ENCODE measurements at regions not wholly inside any gene's neighbourhood (a gene's known extent, or its start where the extent isn't known, plus 50 kb on each side); places are given as distances from the start of the nearest gene placed in this dataset.
"Not testable (repeated sequence)": the region's sequence is repeated elsewhere in the genome, so short reads cannot be mapped to it uniquely, and the experiment has no call there.

DNA sequence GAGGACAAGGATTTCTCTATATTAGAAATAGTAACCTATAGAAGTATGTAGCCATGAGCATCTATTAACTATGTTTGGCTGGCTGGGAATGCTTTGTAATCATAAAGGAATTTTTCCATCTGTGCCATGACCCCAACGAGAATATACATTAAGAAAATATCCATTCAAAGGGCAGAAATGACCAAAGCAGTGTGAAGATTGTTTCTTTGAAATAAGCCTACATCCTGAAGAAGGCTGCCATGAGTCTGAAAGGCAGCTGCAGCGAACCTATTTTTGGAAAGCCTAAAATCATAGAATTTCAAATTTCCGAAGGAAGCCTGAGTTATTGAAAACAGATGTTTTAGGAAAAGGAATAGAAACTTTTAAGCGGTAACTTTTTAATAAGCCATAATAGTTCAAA, 244.2 kb upstream of the FOXK1 start:
- no peak for DNase-seq (ENCODE audit: low spot score)

DNA sequence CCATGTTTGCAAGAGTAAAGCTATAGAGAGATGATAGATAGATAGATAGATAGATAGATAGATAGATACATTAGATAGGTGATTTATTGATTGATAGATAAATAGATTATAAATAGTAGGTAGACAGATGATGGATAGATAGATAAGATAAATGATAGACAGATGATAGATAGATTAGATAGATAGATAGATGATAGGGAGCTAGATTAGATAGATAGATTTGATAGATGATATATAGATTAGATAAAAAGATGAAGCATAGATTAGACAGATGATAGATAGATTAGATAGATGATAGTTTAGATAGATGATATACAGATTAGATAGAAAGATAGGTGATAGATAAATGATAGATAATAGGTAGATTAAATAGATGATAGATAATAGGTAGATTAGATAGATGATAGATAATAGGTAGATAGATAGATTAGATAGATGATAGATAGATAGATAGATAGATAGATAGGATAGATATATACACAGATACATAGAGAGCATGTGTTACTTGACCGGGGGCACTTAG, 243.3 kb upstream of the FOXK1 start:
- no peak for DNase-seq (ENCODE audit: low spot score)

DNA sequence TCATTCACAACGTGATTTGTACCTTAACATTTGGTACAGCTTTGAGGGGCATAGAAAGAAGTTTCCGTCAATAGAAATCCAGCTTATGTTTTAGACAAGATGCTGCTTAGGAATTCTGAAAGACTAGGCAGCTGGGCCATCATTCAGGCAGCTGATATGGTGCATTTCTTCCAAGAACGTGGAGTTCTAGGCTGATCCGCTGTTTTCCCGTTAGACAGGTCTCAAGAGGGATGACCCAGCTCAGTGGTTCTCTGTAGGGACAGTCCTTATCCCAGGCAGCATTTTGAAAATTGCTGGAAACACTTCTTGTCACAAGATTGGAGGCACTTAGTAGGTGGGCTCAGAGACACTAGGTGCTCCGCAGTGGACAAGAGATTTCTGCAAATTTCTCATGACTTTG, 242.7 kb upstream of the FOXK1 start:
- no peak for DNase-seq (ENCODE audit: low spot score)

DNA sequence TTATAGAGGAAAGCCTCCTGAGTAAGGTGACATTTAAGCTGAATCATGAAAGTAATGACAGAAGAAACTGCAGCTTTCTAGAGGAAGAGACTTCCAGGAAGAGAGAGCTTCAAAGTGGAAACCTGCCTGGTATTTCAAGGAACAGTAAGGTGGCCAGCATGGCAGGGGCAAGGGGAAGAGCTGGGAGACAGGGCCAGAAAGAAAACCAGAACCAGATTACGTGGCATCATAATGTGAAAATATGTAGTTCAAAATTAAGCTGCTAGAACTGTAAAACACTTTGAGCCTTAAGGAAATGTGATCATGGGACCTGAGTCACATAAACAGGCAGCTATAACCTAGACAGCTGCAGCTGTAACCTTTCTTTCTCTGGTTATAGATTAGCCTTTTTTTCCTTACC, 238.0 kb upstream of the FOXK1 start:
- DNase-seq (ENCODE audit: low spot score): no peak

DNA sequence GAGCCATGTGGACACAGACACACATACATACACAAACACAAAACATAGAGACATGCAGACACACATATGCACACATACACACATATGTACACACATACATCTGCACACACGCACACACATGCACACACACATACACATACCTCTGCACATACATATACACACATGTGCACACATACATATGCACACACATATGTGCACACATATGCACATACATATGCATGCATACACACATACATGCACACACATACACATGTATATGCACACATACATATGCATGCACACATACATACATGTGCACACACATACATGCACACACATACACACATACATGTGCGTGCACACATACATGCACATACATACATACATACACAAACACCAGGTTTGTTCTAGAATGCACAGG, 236.3 kb upstream of the FOXK1 start:
- no peak for DNase-seq (ENCODE audit: low spot score)

DNA sequence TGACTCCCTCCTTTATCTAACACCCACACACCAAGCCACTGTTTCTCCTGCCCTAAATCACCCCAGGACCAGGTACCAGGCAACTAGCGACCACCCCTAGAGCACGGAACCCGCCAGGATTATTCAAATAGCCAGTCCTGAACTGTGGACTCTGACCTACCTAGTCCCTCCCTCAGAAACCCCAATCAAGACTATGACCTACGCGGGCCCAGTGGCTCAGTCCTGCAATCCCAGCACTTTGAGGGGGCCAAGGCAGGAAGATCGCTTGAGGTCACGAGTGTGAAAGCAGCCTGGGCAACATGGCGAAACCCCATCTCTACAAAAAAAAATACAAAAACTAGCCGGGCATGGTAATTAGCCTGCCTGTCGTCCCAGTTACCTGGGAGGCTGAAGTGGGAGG, 232.8 kb upstream of the FOXK1 start:
- no peak for DNase-seq (ENCODE audit: low spot score)

DNA sequence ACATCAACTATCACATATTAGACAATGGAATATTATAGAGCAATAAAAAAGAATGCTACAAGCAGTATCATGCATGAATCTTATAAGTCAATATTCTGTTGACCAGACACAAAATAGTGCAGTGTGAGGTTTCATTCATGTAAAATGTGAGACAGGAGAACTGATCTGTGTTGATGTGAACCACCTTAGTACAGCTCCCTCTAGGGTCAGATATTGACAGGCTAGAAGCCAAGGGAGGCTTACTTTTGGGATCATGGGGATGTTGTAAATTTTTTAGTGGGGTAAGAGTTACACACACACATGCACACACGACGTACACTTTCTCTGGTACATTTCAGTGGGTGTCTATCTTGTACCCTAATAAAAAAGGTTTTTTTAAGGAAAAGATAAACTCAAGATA, 231.6 kb upstream of the FOXK1 start:
- no peak for DNase-seq (ENCODE audit: low spot score)

DNA sequence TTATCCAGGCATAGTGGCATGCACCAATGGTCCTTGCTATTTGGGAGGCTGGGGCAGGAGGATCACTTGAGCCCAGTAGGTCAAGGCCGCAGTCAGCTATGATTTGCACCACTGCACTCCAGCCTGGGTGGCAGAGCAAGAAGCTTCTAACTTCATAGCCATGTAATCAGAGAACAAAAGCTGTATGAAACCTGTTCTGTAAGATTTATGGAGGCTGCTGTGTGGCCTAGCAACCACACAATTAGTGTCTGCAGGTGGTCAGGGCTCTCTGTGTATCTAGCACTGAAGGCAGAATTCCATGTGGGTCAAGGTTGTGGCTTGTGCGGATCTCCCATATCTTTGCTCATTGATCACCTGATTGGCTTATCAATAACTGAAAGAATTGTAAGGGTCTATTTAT, 221.5 kb upstream of the FOXK1 start:
- no peak for DNase-seq (ENCODE audit: low spot score)

DNA sequence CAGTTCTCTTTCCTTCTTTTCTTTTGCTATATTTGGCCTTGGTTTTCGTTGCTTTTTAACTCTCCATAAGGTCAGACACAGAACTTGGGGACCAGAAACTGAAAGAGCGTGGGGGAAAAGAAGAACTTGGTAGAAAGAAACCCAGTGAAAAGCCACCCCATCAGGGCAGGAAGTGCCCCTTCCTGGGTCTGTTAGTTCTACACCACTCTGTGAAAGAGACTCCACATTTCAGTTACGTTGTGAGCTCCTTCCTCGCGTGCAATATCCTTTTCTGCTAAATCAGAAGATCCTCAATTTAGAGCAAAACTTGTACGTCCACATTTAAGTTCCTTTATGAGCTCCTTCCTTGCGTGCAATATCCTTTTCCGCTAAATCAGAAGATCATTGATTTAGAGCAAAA, 220.6 kb upstream of the FOXK1 start:
- no peak for DNase-seq (ENCODE audit: low spot score)

DNA sequence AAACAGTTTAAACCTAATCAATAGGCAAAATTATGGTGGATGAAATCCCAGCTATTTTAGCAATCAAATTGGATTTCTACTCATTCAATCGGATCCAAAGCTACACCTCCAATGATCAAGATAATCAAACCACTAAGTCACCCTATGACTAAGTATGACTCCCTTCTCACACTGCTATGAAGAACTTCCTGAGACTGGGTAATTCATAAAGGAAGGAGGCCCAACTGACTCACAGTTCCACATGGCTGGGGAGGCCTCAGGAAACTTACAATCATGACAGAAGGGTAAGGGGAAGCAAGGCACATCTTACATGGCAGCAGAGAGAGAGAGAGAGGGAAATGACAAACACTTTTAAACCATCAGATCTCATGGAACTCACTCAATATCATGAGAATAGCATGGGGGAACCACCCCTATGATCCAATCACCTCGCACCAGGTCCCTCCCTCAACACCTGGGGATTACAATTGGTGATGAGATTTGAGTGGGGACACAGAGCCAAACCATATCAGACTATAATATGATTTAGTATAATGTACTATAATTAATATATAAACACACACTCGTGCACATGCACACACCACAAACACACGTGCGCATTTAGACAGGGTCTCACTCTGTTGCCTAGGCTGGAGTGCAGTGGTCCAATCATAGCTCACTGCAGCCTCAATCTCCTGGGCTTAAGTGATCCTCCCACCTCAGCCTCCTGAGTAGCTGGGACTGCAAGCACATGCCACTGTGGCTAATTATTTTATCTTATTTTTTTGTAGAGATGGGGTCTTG, 213.6 kb upstream of the FOXK1 start:
- DNase-seq (ENCODE audit: low spot score): no peak

DNA sequence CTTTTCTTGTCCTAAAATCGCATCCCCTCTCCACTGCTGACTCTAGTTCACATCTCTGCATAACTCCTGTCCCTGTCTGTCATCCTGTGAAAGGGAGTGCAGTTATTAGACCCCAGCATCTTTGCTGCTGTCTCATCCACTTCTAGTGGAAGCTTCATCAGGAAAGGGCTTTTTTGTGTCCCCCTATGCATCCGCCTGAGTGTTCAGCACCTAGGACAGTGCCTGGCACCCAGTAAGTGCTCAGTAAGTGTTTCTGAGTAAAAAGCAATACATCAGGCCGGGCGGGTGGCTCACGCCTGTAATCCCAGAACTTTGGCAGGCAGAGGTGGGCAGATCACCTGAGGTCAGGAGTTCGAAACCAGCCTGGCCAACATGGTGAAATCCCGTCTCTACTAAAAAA, 211.8 kb upstream of the FOXK1 start:
- no peak for DNase-seq (ENCODE audit: low spot score)

DNA sequence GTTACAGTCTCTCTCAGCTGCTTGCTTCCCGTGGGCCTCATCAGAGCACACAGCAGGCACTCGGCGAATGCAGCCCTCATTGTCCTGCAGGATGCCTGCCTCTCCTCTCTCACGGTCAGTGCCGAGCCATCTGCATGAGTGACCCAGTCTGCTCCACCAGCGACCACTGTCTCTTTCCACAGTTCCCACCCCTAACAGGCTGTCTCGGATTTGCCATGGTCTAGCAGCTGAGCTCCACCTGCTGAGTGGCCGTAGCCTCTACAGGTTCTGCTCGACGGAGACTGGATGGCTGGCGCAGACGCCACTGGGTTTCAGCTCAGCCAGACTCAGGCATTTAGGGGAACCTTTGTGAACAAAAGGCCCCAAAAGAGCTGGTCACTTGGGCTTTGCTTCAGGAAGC, 209.4 kb upstream of the FOXK1 start:
- no peak for DNase-seq (ENCODE audit: low spot score)

DNA sequence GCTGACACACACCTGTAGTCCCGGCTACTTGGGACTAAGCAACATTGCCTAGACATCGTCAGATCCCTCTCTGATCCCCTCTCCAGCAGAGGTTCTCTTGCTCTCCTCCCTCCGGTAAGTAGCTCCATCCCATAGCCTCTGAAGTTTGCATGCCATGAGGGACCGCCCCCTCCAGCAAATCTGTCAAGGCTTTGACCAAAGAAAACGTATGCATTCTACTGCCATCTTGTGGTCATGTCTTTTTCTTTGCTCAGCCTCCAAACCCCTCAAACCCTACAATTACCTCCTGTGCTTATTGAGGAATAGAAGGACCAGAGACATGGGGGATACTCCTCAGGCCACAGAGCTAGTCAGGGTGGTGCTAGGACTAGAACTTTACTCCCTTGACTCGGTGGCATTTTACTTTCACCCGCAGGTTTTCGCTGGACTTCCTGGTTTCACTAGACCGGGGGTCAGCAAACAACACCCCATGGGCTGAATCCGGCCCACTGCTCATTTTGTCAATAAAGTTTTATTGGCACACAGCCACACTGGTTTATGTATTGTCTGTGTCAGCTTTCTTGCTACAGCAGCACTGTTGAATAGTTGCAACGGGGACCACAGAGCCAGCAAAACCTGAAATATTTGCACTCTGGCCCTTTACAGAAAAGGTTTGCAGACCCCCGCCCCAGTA, 202.6 kb upstream of the FOXK1 start:
- peak; percentile 76 for DNase-seq (ENCODE audit: low spot score)

DNA sequence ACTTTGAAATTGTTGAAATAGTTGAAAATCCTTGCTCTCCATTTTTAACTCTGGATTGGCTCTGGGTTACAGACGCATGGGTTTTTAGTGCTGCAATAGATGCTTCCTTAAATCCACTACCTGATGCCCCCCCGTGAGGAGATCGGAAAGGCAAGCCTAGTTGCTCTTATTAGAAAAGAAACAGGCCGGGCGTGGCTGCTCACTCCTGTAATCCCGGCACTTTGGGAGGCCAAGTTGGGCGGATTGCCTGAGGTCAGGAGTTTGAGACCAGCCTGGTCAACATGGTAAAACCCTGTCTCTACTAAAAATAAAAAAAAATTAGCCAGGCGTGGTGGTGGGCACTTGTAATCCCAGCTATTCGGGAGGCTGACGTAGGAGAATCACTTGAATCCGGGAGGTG, 202.0 kb upstream of the FOXK1 start:
- DNase-seq (ENCODE audit: low spot score): not testable (repeated sequence)

DNA sequence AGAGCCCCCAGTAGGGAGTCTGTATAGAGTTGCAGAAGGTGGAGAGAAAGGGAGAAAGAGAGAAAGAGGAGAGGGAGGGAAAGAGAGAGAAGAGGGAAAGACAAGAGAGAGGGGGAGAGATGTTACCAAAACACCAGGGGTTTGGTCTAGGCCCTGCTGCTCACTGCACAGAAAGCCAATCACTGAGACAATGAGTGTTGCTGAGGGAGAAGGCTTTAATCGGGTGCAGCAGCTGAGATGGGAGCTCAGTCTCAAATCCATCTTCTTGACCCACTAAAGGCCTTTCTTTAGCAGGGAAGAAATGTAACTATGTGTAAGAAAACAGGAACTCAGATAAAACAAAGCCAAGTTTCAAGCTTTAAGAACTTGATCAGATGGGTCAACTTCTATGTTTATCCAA, 198.2 kb upstream of the FOXK1 start:
- DNase-seq (ENCODE audit: low spot score): no peak

DNA sequence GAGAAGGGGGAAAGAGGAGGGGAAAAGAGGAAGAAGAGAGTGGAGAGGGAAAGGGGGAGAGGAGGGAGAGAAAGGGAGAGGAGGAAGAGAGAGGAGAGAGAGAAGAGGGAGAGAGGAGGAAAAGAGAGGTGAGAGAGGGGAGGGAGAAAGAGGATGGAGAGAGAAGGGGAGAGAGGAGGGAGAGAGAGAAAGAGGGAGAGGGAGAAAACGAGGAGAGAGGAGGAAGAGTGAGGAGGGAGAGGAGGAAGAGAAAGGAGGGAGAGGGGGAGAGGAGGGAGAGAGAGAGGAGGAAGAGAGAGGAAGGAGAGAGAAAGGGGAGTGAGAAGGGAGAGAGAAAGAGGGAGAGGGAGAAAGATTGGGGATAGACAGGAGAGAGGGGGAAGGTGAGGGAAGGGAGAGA, 197.6 kb upstream of the FOXK1 start:
- DNase-seq (ENCODE audit: low spot score): no peak

DNA sequence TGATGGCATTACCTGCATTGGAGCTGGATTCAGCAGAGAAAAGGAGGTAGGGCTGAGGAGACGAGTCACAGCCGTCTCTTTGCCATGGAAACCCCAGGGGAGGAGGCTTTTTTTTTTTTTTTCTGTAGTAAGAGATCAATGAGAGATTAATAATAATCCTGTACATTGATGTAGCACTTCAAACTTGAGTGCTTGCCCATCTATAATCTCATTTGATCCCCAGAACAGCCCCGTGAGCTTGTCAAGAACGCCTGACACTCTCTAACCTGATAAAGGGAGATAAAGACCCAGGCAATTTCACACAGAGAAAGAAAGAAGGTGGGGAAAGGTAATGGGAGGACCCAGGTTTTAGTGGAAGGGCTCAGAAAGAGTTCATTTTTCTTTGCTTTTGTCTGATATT, 195.2 kb upstream of the FOXK1 start:
- no peak for DNase-seq (ENCODE audit: low spot score)

DNA sequence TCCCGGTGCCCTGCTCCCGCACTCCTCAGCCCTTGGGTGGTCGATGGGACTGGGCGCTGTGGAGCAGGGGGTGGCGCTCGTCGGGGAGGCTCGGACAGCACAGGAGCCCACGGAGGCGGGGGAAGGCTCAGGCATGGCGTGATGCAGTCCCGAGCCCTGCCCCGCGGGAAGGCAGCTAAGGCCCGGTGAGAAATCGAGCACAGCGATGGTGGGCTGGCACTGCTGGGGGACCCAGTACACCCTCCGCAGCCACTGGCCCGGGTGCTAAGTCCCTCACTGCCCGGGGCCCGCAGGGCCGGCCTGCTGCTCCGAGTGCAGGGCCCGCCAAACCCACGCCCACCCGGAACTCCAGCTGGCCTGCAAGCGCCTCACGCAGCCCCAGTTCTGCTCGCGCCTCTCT, 185.2 kb upstream of the FOXK1 start:
- DNase-seq (ENCODE audit: low spot score): not testable (repeated sequence)

DNA sequence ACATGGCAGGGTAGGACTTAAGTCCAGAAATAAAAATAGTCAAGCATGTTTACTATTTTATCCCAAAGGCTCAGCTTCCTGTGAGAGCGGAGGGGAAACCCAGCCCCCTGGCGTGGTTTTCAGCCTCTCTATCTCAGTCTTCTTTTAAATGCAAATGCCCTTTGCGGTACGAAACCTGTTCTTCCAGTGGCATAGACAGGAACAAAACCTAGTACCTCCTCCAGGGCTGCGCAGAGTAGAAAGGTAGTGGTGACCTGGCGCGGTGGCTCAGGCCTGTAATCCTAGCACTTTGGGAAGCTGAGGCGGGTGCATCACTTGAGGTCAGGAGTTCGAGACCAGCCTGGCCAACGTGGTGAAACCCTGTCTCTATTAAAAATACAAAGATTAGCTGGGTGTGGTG, 181.3 kb upstream of the FOXK1 start:
- no peak for DNase-seq (ENCODE audit: low spot score)

DNA sequence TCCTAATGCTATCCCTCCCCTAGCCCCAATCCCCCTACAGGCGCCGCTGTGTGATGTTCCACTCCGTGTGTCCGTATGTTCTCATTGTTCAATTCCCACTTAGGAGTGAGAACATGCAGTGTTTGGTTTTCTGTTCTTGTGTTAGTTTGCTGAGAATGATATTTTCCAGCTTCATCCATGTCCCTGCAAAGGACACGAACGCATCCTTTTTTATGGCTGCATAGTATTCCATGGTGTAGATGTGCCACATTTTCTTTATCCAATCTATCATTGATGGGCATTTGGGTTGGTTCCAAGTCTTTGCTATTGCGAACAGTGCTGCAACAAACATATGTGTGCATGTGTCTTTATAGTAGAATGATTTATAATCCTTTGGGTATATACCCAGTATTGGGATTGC, 174.2 kb upstream of the FOXK1 start:
- DNase-seq (ENCODE audit: low spot score): not testable (repeated sequence)

DNA sequence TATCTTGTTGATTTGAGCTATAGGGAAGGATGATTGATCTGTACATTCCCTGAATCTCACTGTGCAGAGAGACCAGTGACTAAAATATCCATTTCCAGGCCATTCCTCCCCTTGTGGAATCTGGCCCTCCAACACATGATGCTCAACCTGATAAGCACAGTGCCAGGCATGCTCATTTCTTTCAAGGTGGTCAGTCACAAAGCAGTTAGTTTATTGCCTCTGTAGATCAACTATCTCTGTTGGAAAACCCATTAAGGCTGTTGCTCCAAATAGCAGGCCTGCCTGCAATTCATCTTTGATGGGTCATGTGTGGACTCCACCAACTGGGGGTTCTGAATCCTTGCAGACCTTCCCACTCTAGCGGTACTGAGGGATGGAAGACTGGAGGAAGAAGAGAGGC, 168.6 kb upstream of the FOXK1 start:
- DNase-seq (ENCODE audit: low spot score): no peak

DNA sequence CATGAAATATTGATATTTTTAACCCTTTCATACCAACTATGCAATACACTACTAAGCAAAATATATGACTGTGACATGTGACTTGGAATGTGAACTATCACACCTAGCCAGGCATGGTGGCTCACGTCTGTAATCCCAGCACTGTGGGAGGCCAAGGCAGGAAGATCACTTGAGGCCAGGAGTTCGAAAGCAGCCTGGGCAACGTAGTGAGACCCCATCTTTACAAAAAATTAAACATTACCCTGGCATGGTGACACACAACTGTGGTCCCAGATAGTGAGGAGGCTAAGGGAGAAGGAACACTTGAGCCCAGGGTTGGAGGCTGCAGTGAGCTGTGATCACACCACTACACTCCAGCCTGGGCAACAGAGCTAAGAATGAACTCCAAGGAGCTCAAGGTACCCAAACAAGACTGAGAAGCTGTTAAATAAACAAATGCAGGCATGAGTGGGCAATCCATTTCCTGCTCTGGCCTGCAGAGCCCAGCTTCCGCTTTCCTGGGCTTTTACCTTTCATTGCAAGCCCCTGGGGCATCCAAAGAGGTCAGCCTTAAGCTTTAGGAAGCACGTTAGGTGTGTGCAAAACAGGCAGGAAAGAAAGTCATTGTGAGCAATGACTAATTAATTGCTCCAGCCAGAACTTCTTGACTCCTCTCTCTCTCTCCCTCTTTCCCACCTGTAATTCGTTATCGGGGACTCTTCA, 162.1 kb upstream of the FOXK1 start:
- DNase-seq (ENCODE audit: low spot score): no peak

DNA sequence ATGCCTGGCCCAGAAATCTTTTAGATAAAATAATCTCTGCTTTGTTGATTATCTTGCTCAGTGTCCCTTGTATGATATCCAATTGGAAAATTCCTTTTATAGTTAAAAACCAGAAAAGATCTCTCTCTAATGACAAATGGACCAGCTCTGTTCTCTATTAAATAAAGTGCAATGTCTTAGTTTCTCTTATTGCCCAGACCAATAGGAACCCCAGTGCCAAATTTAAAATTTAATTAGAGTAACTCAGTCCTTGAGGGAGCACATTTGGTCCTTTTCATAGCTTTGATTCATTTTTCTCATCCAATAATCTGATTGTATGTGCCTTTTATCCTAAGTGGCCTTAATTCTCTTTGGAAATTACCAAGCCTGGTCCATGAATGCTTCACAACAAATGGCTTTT, 158.9 kb upstream of the FOXK1 start:
- DNase-seq (ENCODE audit: low spot score): no peak

All from SW480 (cell line).